ENCODE measurements at regions not wholly inside any gene's neighbourhood (a gene's known extent, or its start where the extent isn't known, plus 50 kb on each side); places are given as distances from the start of the nearest gene placed in this dataset.

DNA sequence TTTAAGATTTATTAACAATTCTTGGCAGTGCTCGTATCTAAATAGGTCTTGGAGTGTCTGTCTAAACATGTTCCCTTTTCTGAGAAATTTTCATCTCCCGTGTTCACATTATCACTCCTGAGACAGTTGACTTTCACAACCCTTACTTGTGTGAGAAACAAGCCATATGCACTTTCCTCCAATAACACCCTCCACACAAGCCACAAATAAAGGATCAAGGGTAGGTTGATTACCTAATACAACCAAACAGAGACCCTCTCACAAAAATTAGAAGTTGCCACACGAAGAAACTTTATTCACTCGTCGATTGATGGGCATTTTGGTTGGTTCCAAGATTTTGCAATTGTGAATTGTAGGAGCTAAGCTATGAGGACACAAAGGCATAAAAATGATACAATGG lies 763.9 kb downstream of the TRAM1L1 start:
- TF ChIP-seq, protein P1, sequence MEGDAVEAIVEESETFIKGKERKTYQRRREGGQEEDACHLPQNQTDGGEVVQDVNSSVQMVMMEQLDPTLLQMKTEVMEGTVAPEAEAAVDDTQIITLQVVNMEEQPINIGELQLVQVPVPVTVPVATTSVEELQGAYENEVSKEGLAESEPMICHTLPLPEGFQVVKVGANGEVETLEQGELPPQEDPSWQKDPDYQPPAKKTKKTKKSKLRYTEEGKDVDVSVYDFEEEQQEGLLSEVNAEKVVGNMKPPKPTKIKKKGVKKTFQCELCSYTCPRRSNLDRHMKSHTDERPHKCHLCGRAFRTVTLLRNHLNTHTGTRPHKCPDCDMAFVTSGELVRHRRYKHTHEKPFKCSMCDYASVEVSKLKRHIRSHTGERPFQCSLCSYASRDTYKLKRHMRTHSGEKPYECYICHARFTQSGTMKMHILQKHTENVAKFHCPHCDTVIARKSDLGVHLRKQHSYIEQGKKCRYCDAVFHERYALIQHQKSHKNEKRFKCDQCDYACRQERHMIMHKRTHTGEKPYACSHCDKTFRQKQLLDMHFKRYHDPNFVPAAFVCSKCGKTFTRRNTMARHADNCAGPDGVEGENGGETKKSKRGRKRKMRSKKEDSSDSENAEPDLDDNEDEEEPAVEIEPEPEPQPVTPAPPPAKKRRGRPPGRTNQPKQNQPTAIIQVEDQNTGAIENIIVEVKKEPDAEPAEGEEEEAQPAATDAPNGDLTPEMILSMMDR (IDR thresholded peaks at IDR 0.05): no peak
- TF ChIP-seq POLR2A (IDR thresholded peaks at IDR 0.05): no peak
